ENCODE measurements at regions not wholly inside any gene's neighbourhood (a gene's known extent, or its start where the extent isn't known, plus 50 kb on each side); places are given as distances from the start of the nearest gene placed in this dataset.
A peak's percentile ranks its signal among the peaks of the same experiment; 100 is the strongest.

DNA sequence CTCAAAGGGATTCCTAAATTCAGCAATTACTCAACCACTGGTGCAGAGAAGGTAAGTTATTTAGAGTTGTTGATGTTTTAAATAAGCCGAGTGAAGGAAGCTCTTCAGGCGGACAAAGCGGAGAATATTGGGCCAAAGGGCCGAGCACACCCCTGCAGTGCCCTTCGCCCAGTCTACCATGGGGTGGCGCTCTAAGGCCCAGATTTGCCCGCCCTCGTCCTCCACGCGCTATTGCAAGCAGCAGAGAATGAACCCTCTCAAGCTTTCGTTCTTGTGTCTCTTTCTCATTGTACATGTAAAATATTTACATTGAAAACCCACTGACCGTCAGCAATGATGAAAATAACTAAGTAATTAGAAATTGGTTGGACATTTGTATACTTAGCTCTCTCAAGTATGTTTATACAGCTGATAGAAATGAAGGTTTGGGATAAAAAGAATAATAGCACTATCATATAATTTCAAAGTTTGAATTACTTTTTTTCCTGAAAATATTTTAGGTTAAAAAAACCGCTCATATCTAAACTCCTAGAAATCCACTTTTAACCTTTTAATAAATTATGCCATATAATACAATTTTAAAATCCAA lies 195.0 kb upstream of the CEP162 start:
- Histone ChIP-seq H3K27me3 (ENCODE audit: control insufficient read depth, insufficient read depth, low read length) (no peaks in the 10 kb centered on the region), H3K27ac (ENCODE audit: low read length) (no peak overlapping the region), H3K4me3 (ENCODE audit: low read depth in 2 of 2, low read length in 2 of 2) (no peak overlapping the region), H3K9me3 (ENCODE audit: control insufficient read depth, insufficient read depth, low read depth, low read length) (no peaks in the 10 kb centered on the region), H3K36me3 (ENCODE audit: control insufficient read depth, insufficient read depth, low read length) (no peaks in the 10 kb centered on the region), H3K4me1 (ENCODE audit: control insufficient read depth, insufficient read depth, low read length) (no peaks in the 10 kb centered on the region; the same call in 1 of the 2 replicates)
- in situ Hi-C loops (cut with HindIII; ENCODE audit: low pct_unique_long_range_greater_than_20kb, low sequenced_read_pairs) (no loop called here), intact Hi-C loops (cut with micrococcal nuclease; ENCODE audit: unreplicated experiment) (loop anchor here (5.0 to 10.0 kb wide), 3 partner anchors 350 to 900 kb away; no protein-coding TSS in a partner anchor)
- CTCF ChIA-PET, result interaction anchor here (0.5 to 0.6 kb wide), 2 partner anchors 101 to 161 kb away, joined by 3 read pairs; no protein-coding TSS in a partner anchor
- TF ChIP-seq TCF7L2 (IDR thresholded peaks at IDR 0.05; ENCODE audit: low read depth, low read length) (no peak), SIN3A (IDR thresholded peaks at IDR 0.05; ENCODE audit: borderline replicate concordance, insufficient read depth, low read depth, low read length) (no peak)
- TF ChIP-seq, protein P1, sequence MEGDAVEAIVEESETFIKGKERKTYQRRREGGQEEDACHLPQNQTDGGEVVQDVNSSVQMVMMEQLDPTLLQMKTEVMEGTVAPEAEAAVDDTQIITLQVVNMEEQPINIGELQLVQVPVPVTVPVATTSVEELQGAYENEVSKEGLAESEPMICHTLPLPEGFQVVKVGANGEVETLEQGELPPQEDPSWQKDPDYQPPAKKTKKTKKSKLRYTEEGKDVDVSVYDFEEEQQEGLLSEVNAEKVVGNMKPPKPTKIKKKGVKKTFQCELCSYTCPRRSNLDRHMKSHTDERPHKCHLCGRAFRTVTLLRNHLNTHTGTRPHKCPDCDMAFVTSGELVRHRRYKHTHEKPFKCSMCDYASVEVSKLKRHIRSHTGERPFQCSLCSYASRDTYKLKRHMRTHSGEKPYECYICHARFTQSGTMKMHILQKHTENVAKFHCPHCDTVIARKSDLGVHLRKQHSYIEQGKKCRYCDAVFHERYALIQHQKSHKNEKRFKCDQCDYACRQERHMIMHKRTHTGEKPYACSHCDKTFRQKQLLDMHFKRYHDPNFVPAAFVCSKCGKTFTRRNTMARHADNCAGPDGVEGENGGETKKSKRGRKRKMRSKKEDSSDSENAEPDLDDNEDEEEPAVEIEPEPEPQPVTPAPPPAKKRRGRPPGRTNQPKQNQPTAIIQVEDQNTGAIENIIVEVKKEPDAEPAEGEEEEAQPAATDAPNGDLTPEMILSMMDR (IDR thresholded peaks at IDR 0.05), result peak; percentile 87
- TF ChIP-seq, protein P2, sequence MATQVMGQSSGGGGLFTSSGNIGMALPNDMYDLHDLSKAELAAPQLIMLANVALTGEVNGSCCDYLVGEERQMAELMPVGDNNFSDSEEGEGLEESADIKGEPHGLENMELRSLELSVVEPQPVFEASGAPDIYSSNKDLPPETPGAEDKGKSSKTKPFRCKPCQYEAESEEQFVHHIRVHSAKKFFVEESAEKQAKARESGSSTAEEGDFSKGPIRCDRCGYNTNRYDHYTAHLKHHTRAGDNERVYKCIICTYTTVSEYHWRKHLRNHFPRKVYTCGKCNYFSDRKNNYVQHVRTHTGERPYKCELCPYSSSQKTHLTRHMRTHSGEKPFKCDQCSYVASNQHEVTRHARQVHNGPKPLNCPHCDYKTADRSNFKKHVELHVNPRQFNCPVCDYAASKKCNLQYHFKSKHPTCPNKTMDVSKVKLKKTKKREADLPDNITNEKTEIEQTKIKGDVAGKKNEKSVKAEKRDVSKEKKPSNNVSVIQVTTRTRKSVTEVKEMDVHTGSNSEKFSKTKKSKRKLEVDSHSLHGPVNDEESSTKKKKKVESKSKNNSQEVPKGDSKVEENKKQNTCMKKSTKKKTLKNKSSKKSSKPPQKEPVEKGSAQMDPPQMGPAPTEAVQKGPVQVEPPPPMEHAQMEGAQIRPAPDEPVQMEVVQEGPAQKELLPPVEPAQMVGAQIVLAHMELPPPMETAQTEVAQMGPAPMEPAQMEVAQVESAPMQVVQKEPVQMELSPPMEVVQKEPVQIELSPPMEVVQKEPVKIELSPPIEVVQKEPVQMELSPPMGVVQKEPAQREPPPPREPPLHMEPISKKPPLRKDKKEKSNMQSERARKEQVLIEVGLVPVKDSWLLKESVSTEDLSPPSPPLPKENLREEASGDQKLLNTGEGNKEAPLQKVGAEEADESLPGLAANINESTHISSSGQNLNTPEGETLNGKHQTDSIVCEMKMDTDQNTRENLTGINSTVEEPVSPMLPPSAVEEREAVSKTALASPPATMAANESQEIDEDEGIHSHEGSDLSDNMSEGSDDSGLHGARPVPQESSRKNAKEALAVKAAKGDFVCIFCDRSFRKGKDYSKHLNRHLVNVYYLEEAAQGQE (IDR thresholded peaks at IDR 0.05; ENCODE audit: insufficient read depth in 1 of 2, low read depth in 2 of 2, low read length in 1 of 2), result no peak
- DNase-seq (ENCODE audit: low read depth, low spot score), result peak; percentile 17
- peak; percentile 94 for ATAC-seq
- no TSS peak for BruUV-seq (replicated peaks)
- POLR2A ChIA-PET, result no interaction called here

DNA sequence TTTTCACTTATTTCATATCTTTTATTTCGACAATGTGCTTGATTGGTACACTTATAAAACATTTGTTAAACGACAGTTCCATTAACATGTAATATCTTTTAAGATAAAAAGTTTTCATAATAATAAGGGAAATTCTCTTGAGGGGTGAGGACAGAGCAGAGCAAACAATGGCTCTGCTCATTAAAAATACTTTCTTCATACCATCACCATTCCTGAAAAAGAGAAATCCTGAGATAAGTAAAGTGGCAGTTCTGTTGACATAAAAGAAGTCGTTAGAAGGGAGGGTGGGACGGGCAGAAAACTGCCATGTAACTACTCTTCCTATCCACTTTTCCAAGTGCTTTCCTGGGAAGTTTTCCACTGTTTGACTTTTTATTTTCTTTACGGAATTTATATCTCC lies 193.6 kb upstream of the CEP162 start:
- DNase-seq (ENCODE audit: low read depth, low spot score) (no peak), ATAC-seq (no peak)
- Histone ChIP-seq H3K4me3 (ENCODE audit: low read depth in 2 of 2, low read length in 2 of 2) (no peak overlapping the region), H3K9me3 (ENCODE audit: control insufficient read depth, insufficient read depth, low read depth, low read length) (no peaks in the 10 kb centered on the region), H3K4me1 (ENCODE audit: control insufficient read depth, insufficient read depth, low read length) (no peaks in the 10 kb centered on the region; the same call in 1 of the 2 replicates), H3K27ac (ENCODE audit: low read length) (no peak overlapping the region), H3K27me3 (ENCODE audit: control insufficient read depth, insufficient read depth, low read length) (no peaks in the 10 kb centered on the region), H3K36me3 (ENCODE audit: control insufficient read depth, insufficient read depth, low read length) (no peaks in the 10 kb centered on the region)
- ChIA-PET POLR2A (no interaction called here), CTCF (no interaction called here)
- intact Hi-C loops (cut with micrococcal nuclease; ENCODE audit: unreplicated experiment), result loop anchor here (5.0 to 10.0 kb wide), 3 partner anchors 351 to 901 kb away; no protein-coding TSS in a partner anchor
- in situ Hi-C loops (cut with HindIII; ENCODE audit: low pct_unique_long_range_greater_than_20kb, low sequenced_read_pairs), result no loop called here
- BruUV-seq (replicated peaks), result no TSS peak
- TF ChIP-seq POLR2AphosphoS5 (IDR thresholded peaks at IDR 0.05; ENCODE audit: low read depth, low read length), result no peak
- TF ChIP-seq, protein P2 (IDR thresholded peaks at IDR 0.05; ENCODE audit: insufficient read depth in 1 of 2, low read depth in 2 of 2, low read length in 1 of 2), result no peak
- no peak for TF ChIP-seq SIN3A (IDR thresholded peaks at IDR 0.05; ENCODE audit: borderline replicate concordance, insufficient read depth, low read depth, low read length)
- TF ChIP-seq TCF7L2 (IDR thresholded peaks at IDR 0.05; ENCODE audit: low read depth, low read length), result no peak
- TF ChIP-seq, protein P1 (IDR thresholded peaks at IDR 0.05), result no peak
